ENCODE measurements at regions not wholly inside any gene's neighbourhood (a gene's known extent, or its start where the extent isn't known, plus 50 kb on each side); places are given as distances from the start of the nearest gene placed in this dataset.

GRCh38 chr3:157832588-157832987 lies 273.6 kb downstream of the SHOX2 start:
- H3K4me1 Mint-ChIP-seq: no peaks in the 10 kb centered on the region
- DNase-seq: no peak
- CTCF ChIA-PET: no interaction called here

GRCh38 chr3:157830556-157831236 lies 275.5 kb downstream of the SHOX2 start:
- POLR2A ChIA-PET: no interaction called here
- Mint-ChIP-seq H3K36me3 (ENCODE audit: low read depth) (no peaks in the 10 kb centered on the region), H3K27me3 (no peaks in the 10 kb centered on the region), H3K9me3 (peaks cover 11% of the 10 kb centered on the region), H3K27ac (no peak overlapping the region), H3K4me1 (no peaks in the 10 kb centered on the region), H3K4me3 (no peak overlapping the region)
- DNase-seq: no peak
- CTCF ChIA-PET: interaction anchor here (0.6 kb wide), 1 partner anchor 21 kb away, joined by 3 read pairs; no protein-coding TSS in a partner anchor

More at GRCh38 chr3:157832588-157832987, 273.6 kb downstream of the SHOX2 start:
- Mint-ChIP-seq H3K27ac (no peak overlapping the region), H3K4me3 (no peak overlapping the region), H3K36me3 (ENCODE audit: low read depth) (no peaks in the 10 kb centered on the region), H3K27me3 (no peaks in the 10 kb centered on the region), H3K9me3 (peaks cover 9% of the 10 kb centered on the region)
- POLR2A ChIA-PET: no interaction called here

- Mint-ChIP-seq H3K27ac (no peak overlapping the region), H3K27me3 (no peaks in the 10 kb centered on the region), H3K4me3 (no peak overlapping the region), H3K4me1 (no peaks in the 10 kb centered on the region), H3K9me3 (peaks cover 11% of the 10 kb centered on the region), H3K36me3 (ENCODE audit: low read depth) (no peaks in the 10 kb centered on the region)
- POLR2A ChIA-PET: no interaction called here
- CTCF ChIA-PET: interaction anchor here (0.6 kb wide), 1 partner anchor 20 kb away, joined by 3 read pairs; no protein-coding TSS in a partner anchor
- DNase-seq: no peak
Measured at GRCh38 chr3:157829786-157830185, 276.4 kb downstream of the SHOX2 start.

- H3K4me1 Mint-ChIP-seq: no peaks in the 10 kb centered on the region
- DNase-seq: no peak
- no peaks in the 10 kb centered on the region for H3K36me3 Mint-ChIP-seq (ENCODE audit: low read depth)
- H3K27me3 Mint-ChIP-seq: no peaks in the 10 kb centered on the region
- no peak overlapping the region for H3K4me3 Mint-ChIP-seq
- ChIA-PET POLR2A (no interaction called here), CTCF (no interaction called here)
- H3K9me3 Mint-ChIP-seq: peaks cover 6% of the 10 kb centered on the region
- H3K27ac Mint-ChIP-seq: no peak overlapping the region
Measured at GRCh38 chr3:157824281-157824680, 281.9 kb downstream of the SHOX2 start.

- Mint-ChIP-seq H3K27me3 (no peaks in the 10 kb centered on the region), H3K36me3 (ENCODE audit: low read depth) (no peaks in the 10 kb centered on the region), H3K27ac (no peak overlapping the region), H3K4me1 (no peaks in the 10 kb centered on the region), H3K9me3 (peaks cover 2% of the 10 kb centered on the region), H3K4me3 (no peak overlapping the region)
- POLR2A ChIA-PET: no interaction called here
- CTCF ChIA-PET: no interaction called here
- DNase-seq: no peak
Measured at GRCh38 chr3:157823050-157823449, 283.2 kb downstream of the SHOX2 start.

GRCh38 chr3:157820157-157820517 lies 286.1 kb downstream of the SHOX2 start:
- Mint-ChIP-seq H3K4me3 (no peak overlapping the region), H3K27me3 (no peaks in the 10 kb centered on the region), H3K4me1 (no peaks in the 10 kb centered on the region), H3K36me3 (ENCODE audit: low read depth) (no peaks in the 10 kb centered on the region), H3K27ac (no peak overlapping the region), H3K9me3 (no peaks in the 10 kb centered on the region)
- ChIA-PET POLR2A (no interaction called here), CTCF (interaction anchor here (0.6 kb wide), 1 partner anchor 1420 kb away, joined by 3 read pairs; no protein-coding TSS in a partner anchor)
- DNase-seq: no peak

GRCh38 chr3:157819270-157820156 lies 286.7 kb downstream of the SHOX2 start:
- Mint-ChIP-seq H3K36me3 (ENCODE audit: low read depth) (no peaks in the 10 kb centered on the region), H3K9me3 (no peaks in the 10 kb centered on the region), H3K4me3 (no peak overlapping the region)

GRCh38 chr3:157816896-157817295 lies 289.3 kb downstream of the SHOX2 start:
- Mint-ChIP-seq H3K36me3 (ENCODE audit: low read depth) (no peaks in the 10 kb centered on the region), H3K4me1 (no peaks in the 10 kb centered on the region), H3K27me3 (no peaks in the 10 kb centered on the region), H3K4me3 (no peak overlapping the region), H3K27ac (no peak overlapping the region), H3K9me3 (no peaks in the 10 kb centered on the region)
- CTCF ChIA-PET: no interaction called here
- POLR2A ChIA-PET: no interaction called here
- DNase-seq: no peak

More at GRCh38 chr3:157819270-157820156, 286.7 kb downstream of the SHOX2 start:
- Mint-ChIP-seq H3K27me3 (no peaks in the 10 kb centered on the region), H3K27ac (no peak overlapping the region), H3K4me1 (no peaks in the 10 kb centered on the region)
- no peak for DNase-seq
- POLR2A ChIA-PET: no interaction called here
- CTCF ChIA-PET: no interaction called here

GRCh38 chr3:157816296-157816695 lies 289.9 kb downstream of the SHOX2 start:
- H3K4me3 Mint-ChIP-seq: no peak overlapping the region
- DNase-seq: no peak
- no peaks in the 10 kb centered on the region for H3K27me3 Mint-ChIP-seq
- no peaks in the 10 kb centered on the region for H3K4me1 Mint-ChIP-seq
- POLR2A ChIA-PET: no interaction called here
- peaks cover under 1% of the 10 kb centered on the region for H3K9me3 Mint-ChIP-seq
- no peak overlapping the region for H3K27ac Mint-ChIP-seq
- CTCF ChIA-PET: no interaction called here
- H3K36me3 Mint-ChIP-seq (ENCODE audit: low read depth): no peaks in the 10 kb centered on the region

- no peak for DNase-seq
- H3K36me3 Mint-ChIP-seq (ENCODE audit: low read depth): no peaks in the 10 kb centered on the region
- H3K4me1 Mint-ChIP-seq: no peaks in the 10 kb centered on the region
- H3K27ac Mint-ChIP-seq: no peak overlapping the region
- H3K9me3 Mint-ChIP-seq: peaks cover 2% of the 10 kb centered on the region
- ChIA-PET POLR2A (no interaction called here), CTCF (no interaction called here)
- no peak overlapping the region for H3K4me3 Mint-ChIP-seq
- no peaks in the 10 kb centered on the region for H3K27me3 Mint-ChIP-seq
Measured at GRCh38 chr3:157815739-157816138, 290.5 kb downstream of the SHOX2 start.

- CTCF ChIA-PET: no interaction called here
- no peak for DNase-seq
- Mint-ChIP-seq H3K27me3 (no peaks in the 10 kb centered on the region), H3K4me3 (no peak overlapping the region), H3K9me3 (peaks cover 2% of the 10 kb centered on the region), H3K27ac (no peak overlapping the region), H3K4me1 (no peaks in the 10 kb centered on the region), H3K36me3 (ENCODE audit: low read depth) (no peaks in the 10 kb centered on the region)
- POLR2A ChIA-PET: no interaction called here
Measured at GRCh38 chr3:157810924-157811718, 295.1 kb downstream of the SHOX2 start.

- Mint-ChIP-seq H3K4me3 (no peak overlapping the region), H3K4me1 (no peaks in the 10 kb centered on the region), H3K9me3 (peaks cover 6% of the 10 kb centered on the region), H3K27ac (no peak overlapping the region), H3K36me3 (ENCODE audit: low read depth) (no peaks in the 10 kb centered on the region), H3K27me3 (no peaks in the 10 kb centered on the region)
- no peak for DNase-seq
- POLR2A ChIA-PET: no interaction called here
- CTCF ChIA-PET: no interaction called here
Measured at GRCh38 chr3:157807280-157807679, 298.9 kb downstream of the SHOX2 start.

GRCh38 chr3:157805538-157805937 lies 300.7 kb downstream of the SHOX2 start:
- DNase-seq: no peak
- H3K4me1 Mint-ChIP-seq: no peaks in the 10 kb centered on the region
- CTCF ChIA-PET: no interaction called here
- H3K27ac Mint-ChIP-seq: no peak overlapping the region
- H3K4me3 Mint-ChIP-seq: no peak overlapping the region
- POLR2A ChIA-PET: no interaction called here
- no peaks in the 10 kb centered on the region for H3K36me3 Mint-ChIP-seq (ENCODE audit: low read depth)
- H3K27me3 Mint-ChIP-seq: no peaks in the 10 kb centered on the region
- H3K9me3 Mint-ChIP-seq: peaks cover 4% of the 10 kb centered on the region
